DND-41 (cell line): ENCODE measurements at regions not wholly inside any gene's neighbourhood (a gene's known extent, or its start where the extent isn't known, plus 50 kb on each side); places are given as distances from the start of the nearest gene placed in this dataset.
"Not testable (repeated sequence)": the region's sequence is repeated elsewhere in the genome, so short reads cannot be mapped to it uniquely, and the experiment has no call there.

Experiments used
- ATAC-seq: fragments of 200-7000 bp; cut with Tn5 transposase; 3 replicates; pipeline ENCODE4 v1.9.1; 2021; ENCODE audit warnings: low read depth; ENCODE audit not compliant: insufficient read depth
- DNase-seq: peaks from one replicate; pipeline ENCODE4 v3.0.0-alpha.2; 2020
- H2AFZ ChIP-seq: 2 replicates; pipeline ENCODE4 v1.6.0; 2012; ENCODE audit warnings: low read depth, low read length
- H3K27ac ChIP-seq: 2 replicates; pipeline ENCODE4 v1.5.1; 2012; ENCODE audit warnings: low read length, inconsistent platforms
- H3K27me3 ChIP-seq: fragments of 200-600 bp; sonication (generic); 2 replicates; pipeline ENCODE4 v1.6.0; 2012; ENCODE audit warnings: low read length, mild to moderate bottlenecking, inconsistent platforms; ENCODE audit not compliant: insufficient read depth, poor library complexity
- H3K36me3 ChIP-seq: 2 replicates; pipeline ENCODE4 v1.5.1; 2012; ENCODE audit warnings: low read length, inconsistent platforms; ENCODE audit not compliant: insufficient read depth
- H3K4me1 ChIP-seq: 2 replicates; pipeline ENCODE4 v1.5.1; 2012; ENCODE audit warnings: mild to moderate bottlenecking, low read length; ENCODE audit not compliant: insufficient read depth
- H3K4me2 ChIP-seq: 2 replicates; pipeline ENCODE4 v1.6.0; 2012; ENCODE audit warnings: mild to moderate bottlenecking, moderate library complexity, low read length, inconsistent platforms; ENCODE audit not compliant: insufficient read depth
- H3K4me3 ChIP-seq, 2 experiments: fragments of 200-600 bp in 1 of 2; shearing (Covaris generic) in 1 of 2; 2 replicates each; pipeline ENCODE4 v1.5.1; 2012 to 2016; ENCODE audit warnings: inconsistent platforms in 2 of 2, low read length in 2 of 2, mild to moderate bottlenecking in 2 of 2, low read depth in 1 of 2, moderate library complexity in 1 of 2
- H3K79me2 ChIP-seq: 2 replicates; pipeline ENCODE4 v1.6.0; 2012; ENCODE audit warnings: low read length, inconsistent platforms; ENCODE audit not compliant: insufficient read depth
- H3K9ac ChIP-seq: 2 replicates; pipeline ENCODE4 v1.6.0; 2012; ENCODE audit warnings: low read depth, mild to moderate bottlenecking, inconsistent platforms, low read length, moderate library complexity
- H3K9me3 ChIP-seq: 2 replicates; pipeline ENCODE4 v1.5.1; 2012; ENCODE audit warnings: low read length, moderate library complexity, mild to moderate bottlenecking, inconsistent platforms; ENCODE audit not compliant: insufficient read depth, severe bottlenecking
- H4K20me1 ChIP-seq: 2 replicates; pipeline ENCODE4 v1.6.0; 2012; ENCODE audit warnings: low read length; ENCODE audit not compliant: insufficient read depth
- EZH2 ChIP-seq: IDR thresholded peaks from 3 replicates; pipeline ENCODE4 v1.6.1; 2012; ENCODE audit warnings: borderline replicate concordance, low read depth, mild to moderate bottlenecking, moderate library complexity, low read length, inconsistent platforms; ENCODE audit not compliant: severe bottlenecking
- TF ChIP-seq, protein P1 (sequence below): IDR thresholded peaks from 2 replicates; pipeline ENCODE4 v1.5.1; 2012; ENCODE audit warnings: borderline replicate concordance, low read length, moderate library complexity, mild to moderate bottlenecking; ENCODE audit not compliant: poor library complexity, severe bottlenecking; ENCODE audit errors: extremely low read depth

DNA sequence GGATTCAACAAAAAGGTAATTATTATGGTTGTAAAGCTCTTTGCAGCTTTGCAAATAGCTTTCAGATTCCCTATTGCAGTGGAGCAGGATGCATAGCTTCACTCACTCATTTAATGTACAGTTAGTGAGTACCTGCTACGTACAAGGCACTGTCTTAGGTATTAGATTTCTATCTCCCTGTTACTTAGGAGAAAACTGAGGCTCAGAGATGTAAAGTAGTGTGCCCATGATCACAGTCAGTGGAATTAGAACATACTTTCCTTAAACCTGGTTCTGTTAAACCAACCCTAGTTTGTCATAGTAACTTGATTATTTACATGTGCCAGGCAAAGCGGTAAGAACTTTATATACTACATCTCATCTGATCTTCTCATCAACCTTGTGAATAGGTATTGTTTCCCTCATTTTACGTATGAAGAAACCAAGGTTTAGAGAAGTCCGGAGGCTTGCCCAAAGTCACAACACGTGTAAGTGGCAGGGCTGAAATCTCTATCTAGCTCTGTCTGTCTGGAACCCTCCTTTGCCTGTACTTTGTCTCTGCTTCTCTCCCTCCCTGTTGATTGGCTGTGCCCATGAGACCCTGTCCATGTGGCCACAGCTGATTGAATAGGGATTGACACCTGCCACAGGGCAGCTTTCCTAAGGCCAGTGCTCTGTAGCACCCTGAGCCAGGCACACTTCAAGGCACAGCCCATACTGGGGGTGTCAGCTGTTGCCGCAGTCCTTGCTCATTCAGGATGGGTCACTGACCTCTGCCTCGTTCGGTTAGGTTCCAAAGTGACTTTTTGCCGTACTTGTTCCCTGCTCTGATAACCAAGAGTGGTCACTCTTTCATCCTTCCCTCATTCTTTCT, 63.8 kb upstream of the PRSS23 start:
- H3K9me3 ChIP-seq = no peaks in the 10 kb centered on the region
- no peak overlapping the region for H3K27ac ChIP-seq
- H3K4me2 ChIP-seq = no peak overlapping the region
- no peak overlapping the region for H3K4me3 ChIP-seq
- H4K20me1 ChIP-seq = no peaks in the 10 kb centered on the region
- TF ChIP-seq, protein P1, sequence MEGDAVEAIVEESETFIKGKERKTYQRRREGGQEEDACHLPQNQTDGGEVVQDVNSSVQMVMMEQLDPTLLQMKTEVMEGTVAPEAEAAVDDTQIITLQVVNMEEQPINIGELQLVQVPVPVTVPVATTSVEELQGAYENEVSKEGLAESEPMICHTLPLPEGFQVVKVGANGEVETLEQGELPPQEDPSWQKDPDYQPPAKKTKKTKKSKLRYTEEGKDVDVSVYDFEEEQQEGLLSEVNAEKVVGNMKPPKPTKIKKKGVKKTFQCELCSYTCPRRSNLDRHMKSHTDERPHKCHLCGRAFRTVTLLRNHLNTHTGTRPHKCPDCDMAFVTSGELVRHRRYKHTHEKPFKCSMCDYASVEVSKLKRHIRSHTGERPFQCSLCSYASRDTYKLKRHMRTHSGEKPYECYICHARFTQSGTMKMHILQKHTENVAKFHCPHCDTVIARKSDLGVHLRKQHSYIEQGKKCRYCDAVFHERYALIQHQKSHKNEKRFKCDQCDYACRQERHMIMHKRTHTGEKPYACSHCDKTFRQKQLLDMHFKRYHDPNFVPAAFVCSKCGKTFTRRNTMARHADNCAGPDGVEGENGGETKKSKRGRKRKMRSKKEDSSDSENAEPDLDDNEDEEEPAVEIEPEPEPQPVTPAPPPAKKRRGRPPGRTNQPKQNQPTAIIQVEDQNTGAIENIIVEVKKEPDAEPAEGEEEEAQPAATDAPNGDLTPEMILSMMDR = no peak
- no peak for TF ChIP-seq EZH2
- H3K9ac ChIP-seq = no peak overlapping the region
- no peaks in the 10 kb centered on the region for H3K79me2 ChIP-seq
- H3K36me3 ChIP-seq = no peaks in the 10 kb centered on the region
- DNase-seq = no peak
- H3K4me1 ChIP-seq = no peaks in the 10 kb centered on the region
- H2AFZ ChIP-seq = no peak overlapping the region
- no peak for ATAC-seq
- no peaks in the 10 kb centered on the region for H3K27me3 ChIP-seq

DNA sequence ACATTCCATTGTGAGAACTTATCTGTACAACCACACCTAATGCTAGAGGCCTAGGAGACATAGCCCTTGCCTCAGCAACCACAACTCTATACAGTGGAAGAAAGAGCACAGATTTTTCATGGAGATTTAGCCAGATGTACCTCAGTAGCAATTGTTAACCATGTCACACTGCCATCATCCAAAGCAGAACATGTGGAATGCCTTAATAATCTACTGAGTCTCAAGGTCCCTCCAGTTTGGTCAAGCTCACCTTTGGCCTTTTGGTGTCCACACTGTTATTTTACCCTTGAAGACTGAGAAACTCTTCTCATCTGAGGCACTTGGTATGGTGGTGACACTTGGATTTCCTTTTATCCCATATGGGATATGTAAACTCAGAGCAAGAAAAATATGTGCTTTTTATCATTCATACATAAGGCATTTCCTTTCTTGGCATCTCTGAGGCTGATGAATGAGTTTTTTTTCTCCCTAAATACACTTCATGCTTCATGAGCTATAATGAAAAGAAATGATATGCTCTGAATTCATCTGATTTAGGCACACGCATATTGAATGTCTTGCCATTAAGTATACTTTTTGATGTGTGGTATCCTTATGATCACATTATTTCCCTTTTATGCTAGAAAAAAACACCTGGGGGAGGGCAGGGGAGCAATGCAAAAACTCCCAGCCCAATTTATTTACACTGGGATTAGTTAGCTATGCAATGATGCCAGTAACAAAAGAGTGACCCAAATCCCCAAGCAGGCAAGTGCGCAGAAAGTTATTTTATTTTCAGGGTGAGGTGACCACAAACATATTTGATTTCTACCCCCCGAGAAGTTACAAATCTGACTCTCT, 63.3 kb upstream of the ME3 start:
- ATAC-seq = no peak
- Histone ChIP-seq H4K20me1 (no peaks in the 10 kb centered on the region), H3K4me1 (no peaks in the 10 kb centered on the region), H3K9me3 (no peaks in the 10 kb centered on the region), H2AFZ (no peak overlapping the region), H3K79me2 (no peaks in the 10 kb centered on the region), H3K4me2 (no peak overlapping the region), H3K27ac (no peak overlapping the region), H3K36me3 (no peaks in the 10 kb centered on the region), H3K4me3 (no peak overlapping the region), H3K27me3 (no peaks in the 10 kb centered on the region), H3K9ac (no peak overlapping the region)
- no peak for DNase-seq
- TF ChIP-seq, protein P1 = no peak
- TF ChIP-seq EZH2 = no peak

DNA sequence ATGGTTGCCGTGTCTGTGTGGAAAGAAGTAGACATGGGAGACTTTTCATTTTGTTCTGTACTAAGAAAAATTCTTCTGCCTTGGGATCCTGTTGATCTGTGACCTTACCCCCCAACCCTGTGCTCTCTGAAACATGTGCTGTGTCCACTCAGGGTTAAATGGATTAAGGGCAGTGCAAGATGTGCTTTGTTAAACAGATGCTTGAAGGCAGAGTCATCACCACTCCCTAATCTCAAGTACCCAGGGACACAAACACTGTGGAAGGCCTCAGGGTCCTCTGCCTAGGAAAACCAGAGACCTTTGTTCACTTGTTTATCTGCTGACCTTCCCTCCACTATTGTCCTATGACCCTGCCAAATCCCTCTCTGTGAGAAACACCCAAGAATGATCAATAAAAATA, 60.3 kb upstream of the ME3 start:
- not testable (repeated sequence) for H3K4me1 ChIP-seq, H3K27ac ChIP-seq

DNA sequence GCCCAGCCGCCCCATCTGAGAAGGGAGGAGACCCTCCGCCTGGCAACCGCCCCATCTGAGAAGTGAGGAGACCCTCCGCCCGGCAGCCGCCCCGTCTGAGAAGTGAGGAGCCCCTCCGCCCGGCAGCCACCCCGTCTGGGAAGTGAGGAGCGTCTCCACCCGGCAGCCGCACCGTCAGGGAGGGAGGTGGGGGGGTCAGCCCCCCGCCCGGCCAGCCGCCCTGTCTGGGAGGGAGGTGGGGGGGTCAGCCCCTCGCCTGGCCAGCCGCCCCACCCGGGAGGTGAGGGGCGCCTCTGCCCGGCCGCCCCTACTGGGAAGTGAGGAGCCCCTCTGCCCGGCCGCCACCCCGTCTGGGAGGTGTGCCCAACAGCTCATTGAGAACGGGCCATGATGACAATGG, 59.9 kb upstream of the ME3 start:
- not testable (repeated sequence) for H4K20me1 ChIP-seq, H3K27ac ChIP-seq, H2AFZ ChIP-seq, H3K9ac ChIP-seq, H3K36me3 ChIP-seq, H3K27me3 ChIP-seq, ATAC-seq, H3K9me3 ChIP-seq, H3K79me2 ChIP-seq, DNase-seq, H3K4me1 ChIP-seq, H3K4me2 ChIP-seq, H3K4me3 ChIP-seq

More for the DNA sequence above, 60.3 kb upstream of the ME3 start:
- H3K4me3 ChIP-seq, H3K79me2 ChIP-seq, H4K20me1 ChIP-seq, H3K27me3 ChIP-seq, H3K4me2 ChIP-seq, ATAC-seq, H3K9me3 ChIP-seq, H2AFZ ChIP-seq, H3K9ac ChIP-seq, DNase-seq, H3K36me3 ChIP-seq: not testable (repeated sequence)

DNA sequence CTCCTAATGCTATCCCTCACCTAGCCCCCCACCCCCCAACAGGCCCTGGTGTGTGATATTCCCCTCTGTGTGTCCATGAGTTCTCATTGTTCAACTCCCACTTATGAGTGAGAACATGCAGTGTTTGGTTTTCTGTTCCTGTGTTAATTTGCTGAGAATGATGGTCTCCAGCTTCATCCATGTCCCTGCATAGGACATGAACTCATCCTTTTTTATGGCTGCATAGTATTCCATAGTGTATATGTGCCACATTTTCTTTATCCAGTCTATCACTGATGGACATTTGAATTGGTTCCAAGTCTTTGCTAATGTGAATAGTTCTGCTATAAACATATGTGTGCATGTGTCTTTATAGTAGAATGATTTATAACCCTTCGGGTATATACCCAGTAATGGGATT, 57.2 kb upstream of the ME3 start:
- not testable (repeated sequence) for H4K20me1 ChIP-seq, H3K27me3 ChIP-seq, H3K9me3 ChIP-seq, H2AFZ ChIP-seq, ATAC-seq, DNase-seq, H3K4me1 ChIP-seq, H3K4me3 ChIP-seq, H3K79me2 ChIP-seq, H3K27ac ChIP-seq, H3K4me2 ChIP-seq, H3K36me3 ChIP-seq, H3K9ac ChIP-seq
